ENCODE measurements at regions not wholly inside any gene's neighbourhood (a gene's known extent, or its start where the extent isn't known, plus 50 kb on each side); places are given as distances from the start of the nearest gene placed in this dataset.

DNA sequence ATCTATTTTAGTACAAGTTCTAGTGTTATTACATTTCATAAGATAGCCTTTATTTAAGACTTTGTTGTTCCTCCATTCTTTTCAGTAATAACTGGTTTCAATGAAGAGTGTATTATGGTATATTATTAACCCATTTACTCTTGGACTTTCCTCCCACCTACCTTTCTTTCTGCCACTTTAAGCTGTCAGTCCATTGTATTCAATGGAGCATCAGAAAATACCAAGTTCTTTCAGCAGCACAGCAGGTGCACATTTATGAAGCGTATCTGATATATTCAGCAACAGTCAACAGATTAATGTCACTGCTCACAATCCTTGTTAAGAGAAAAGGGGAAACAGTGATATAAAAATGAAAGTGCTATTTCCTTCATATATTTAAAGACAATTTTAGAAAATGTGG is 660.9 kb downstream of the C12orf50 start:
- no peak overlapping the region for H3K4me3 ChIP-seq (replicated peaks in 1 of 2; ENCODE audit: low read depth in 2 of 2, low read length in 2 of 2)
- DNase-seq (ENCODE audit: low read depth in 2 of 2), result no peak
- TF ChIP-seq, protein P1, sequence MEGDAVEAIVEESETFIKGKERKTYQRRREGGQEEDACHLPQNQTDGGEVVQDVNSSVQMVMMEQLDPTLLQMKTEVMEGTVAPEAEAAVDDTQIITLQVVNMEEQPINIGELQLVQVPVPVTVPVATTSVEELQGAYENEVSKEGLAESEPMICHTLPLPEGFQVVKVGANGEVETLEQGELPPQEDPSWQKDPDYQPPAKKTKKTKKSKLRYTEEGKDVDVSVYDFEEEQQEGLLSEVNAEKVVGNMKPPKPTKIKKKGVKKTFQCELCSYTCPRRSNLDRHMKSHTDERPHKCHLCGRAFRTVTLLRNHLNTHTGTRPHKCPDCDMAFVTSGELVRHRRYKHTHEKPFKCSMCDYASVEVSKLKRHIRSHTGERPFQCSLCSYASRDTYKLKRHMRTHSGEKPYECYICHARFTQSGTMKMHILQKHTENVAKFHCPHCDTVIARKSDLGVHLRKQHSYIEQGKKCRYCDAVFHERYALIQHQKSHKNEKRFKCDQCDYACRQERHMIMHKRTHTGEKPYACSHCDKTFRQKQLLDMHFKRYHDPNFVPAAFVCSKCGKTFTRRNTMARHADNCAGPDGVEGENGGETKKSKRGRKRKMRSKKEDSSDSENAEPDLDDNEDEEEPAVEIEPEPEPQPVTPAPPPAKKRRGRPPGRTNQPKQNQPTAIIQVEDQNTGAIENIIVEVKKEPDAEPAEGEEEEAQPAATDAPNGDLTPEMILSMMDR (IDR thresholded peaks at IDR 0.05; ENCODE audit: low read depth, low read length), result no peak

DNA sequence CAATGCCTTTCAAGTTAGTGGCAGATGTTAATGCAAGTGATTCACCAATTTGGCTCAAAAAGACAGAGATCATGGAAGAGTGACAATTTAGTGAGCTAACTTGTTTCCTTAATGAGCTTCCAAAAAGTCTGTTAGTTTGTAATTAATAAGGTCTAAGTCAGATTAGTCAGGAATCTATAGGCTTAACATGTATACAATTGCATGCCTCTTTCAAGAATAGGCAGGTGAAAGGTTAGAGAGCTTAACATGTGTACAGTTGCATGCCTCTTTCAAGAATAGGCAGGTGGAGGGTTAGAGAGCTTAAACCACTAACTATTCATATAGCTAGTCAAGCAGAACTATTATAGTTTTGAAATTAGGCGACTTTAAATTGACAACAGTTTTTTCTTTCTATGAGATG is 663.8 kb downstream of the C12orf50 start:
- TF ChIP-seq, protein P1 (IDR thresholded peaks at IDR 0.05; ENCODE audit: low read depth, low read length), result no peak
- no peak overlapping the region for H3K4me3 ChIP-seq (replicated peaks in 1 of 2; ENCODE audit: low read depth in 2 of 2, low read length in 2 of 2)
- no peak for DNase-seq (ENCODE audit: low read depth in 2 of 2)

DNA sequence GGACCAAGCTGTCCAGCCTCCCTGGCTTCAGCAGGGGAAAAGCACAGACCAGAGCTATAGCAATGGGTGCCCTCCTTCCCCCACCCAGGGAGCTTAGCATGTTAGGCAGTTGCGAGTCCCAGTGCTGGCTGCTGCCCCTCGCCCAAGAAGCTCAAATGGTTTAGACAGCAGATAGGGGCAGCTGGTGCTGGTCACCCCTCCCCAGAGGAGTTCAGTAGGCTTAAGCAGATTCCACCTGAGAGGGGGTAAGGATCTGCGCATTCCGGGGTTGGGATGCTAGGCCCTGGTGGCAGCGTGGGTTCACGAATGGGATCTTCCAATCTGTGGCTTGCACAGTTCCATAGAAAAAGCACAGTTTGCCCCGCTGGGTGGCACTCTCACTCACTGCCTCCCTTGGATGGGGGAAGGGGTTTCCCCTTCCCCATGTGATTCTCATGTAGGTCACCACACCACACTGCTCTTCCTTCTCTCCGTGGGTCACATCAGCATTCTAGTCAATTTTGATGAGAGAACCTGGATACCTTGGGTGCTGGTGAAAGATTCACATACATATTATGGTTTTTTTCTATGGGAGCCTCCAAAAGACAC is 665.6 kb downstream of the C12orf50 start:
- TF ChIP-seq, protein P1 (IDR thresholded peaks at IDR 0.05; ENCODE audit: low read depth, low read length), result no peak
- DNase-seq (ENCODE audit: low read depth in 2 of 2), result no peak
- no peak overlapping the region for H3K4me3 ChIP-seq (replicated peaks in 1 of 2; ENCODE audit: low read depth in 2 of 2, low read length in 2 of 2)

DNA sequence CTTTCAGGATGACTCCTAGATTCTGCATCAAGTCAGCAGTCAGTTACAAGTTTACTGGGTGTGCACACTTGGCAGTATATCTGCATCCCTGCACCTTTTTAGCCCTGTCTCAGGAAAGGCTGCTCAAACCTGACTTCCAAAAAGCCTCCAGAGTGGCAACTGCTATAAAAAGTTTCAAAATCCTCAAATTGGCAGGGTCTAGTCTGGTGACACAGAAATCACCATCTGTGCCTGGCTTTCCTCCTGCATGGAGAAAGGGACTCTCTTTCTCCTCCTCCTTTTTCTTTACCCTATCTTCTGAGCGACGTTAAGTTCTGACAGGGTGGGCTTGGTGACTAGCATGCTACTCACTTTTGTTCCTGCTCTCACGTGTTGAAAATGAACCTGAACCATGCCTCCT is 679.5 kb downstream of the C12orf50 start:
- no peak overlapping the region for H3K4me3 ChIP-seq (replicated peaks in 1 of 2; ENCODE audit: low read depth in 2 of 2, low read length in 2 of 2)
- no peak for DNase-seq (ENCODE audit: low read depth in 2 of 2)
- TF ChIP-seq, protein P1 (IDR thresholded peaks at IDR 0.05; ENCODE audit: low read depth, low read length), result no peak

DNA sequence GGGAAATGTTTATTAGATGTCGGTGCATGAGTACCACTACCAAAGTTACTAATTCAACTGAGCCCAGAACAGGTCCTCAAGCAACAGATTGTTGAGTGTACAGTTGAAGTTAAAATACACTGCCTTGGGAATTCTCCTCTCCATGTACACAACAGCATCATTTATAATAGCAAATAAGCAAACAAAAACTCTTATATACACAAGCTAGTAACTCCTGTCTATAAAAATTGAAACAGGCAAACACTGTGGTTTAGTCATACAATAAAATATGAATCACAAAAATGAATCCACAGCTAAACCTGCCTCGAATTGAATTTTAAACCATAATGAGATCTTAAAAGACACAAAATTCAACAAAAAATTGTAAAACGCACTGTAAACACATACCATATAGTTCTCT is 681.1 kb downstream of the C12orf50 start:
- TF ChIP-seq, protein P1 (IDR thresholded peaks at IDR 0.05; ENCODE audit: low read depth, low read length), result no peak
- no peak overlapping the region for H3K4me3 ChIP-seq (replicated peaks in 1 of 2; ENCODE audit: low read depth in 2 of 2, low read length in 2 of 2)
- DNase-seq (ENCODE audit: low read depth in 2 of 2), result no peak

DNA sequence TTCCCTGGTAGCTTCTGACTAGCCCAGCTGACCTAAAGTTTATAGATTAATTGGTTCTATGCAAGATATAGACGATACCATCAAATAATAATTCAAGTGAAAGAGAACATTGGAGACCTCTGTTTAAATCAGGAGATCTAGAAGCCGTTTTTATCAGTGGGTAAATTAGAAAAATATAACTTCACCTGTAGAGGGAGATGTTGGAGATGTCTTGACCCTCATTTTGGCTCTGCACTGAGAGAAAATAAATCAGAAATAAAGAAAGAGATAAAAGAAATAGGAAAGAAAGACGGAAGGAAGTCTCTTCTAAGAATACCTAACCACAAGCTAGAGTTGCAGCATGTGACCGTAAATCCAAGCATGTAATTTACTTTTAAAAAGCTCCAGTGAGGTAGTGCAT is 684.5 kb downstream of the C12orf50 start:
- DNase-seq (ENCODE audit: low read depth in 2 of 2), result peak in 1 of 2 donors; percentile 9
- no peak overlapping the region for H3K4me3 ChIP-seq (replicated peaks in 1 of 2; ENCODE audit: low read depth in 2 of 2, low read length in 2 of 2)
- TF ChIP-seq, protein P1 (IDR thresholded peaks at IDR 0.05; ENCODE audit: low read depth, low read length), result peak; percentile 6

DNA sequence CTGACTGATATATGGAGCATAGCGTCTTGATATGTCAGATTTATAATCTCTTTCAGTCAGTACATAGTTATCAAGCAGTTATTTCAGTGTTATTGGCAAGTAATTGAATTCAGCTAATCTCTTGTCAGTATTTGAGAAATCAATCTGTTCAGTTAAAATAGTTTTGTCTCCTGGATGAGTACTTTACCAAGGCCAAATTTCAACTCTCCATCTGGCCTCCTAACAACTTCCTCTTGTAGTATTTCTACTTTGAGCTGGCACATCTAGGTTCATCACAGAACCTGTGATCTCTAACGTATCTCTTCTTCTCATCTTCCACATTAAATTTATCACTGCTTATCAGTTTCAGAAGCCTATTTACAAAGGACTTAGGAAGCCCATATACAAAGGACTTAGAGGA is 690.5 kb downstream of the C12orf50 start:
- DNase-seq (ENCODE audit: low read depth in 2 of 2), result no peak
- no peak overlapping the region for H3K4me3 ChIP-seq (replicated peaks in 1 of 2; ENCODE audit: low read depth in 2 of 2, low read length in 2 of 2)
- TF ChIP-seq, protein P1 (IDR thresholded peaks at IDR 0.05; ENCODE audit: low read depth, low read length), result no peak
